SU-DHL-6 (cell line): ENCODE measurements at regions not wholly inside any gene's neighbourhood (a gene's known extent, or its start where the extent isn't known, plus 50 kb on each side); places are given as distances from the start of the nearest gene placed in this dataset.

Experiments used
- H2AFZ ChIP-seq: fragments of 200-600 bp; sonication (generic); 2 replicates; pipeline ENCODE4 v1.6.1; 2014; ENCODE audit warnings: low read depth, mild to moderate bottlenecking, moderate library complexity, mixed read lengths, antibody characterized with exemption, low read length; ENCODE audit not compliant: severe bottlenecking
- H3F3A ChIP-seq: fragments of 200-600 bp; shearing (Covaris generic); 2 replicates; pipeline ENCODE4 v1.6.0; 2016; ENCODE audit warnings: antibody characterized with exemption, mild to moderate bottlenecking; ENCODE audit not compliant: insufficient read depth
- H3K27ac ChIP-seq: fragments of 200-600 bp; sonication (generic); 2 replicates; pipeline ENCODE4 v1.5.1; 2016; ENCODE audit warnings: low read depth, mild to moderate bottlenecking, low read length, moderate library complexity, mixed read lengths
- H3K27me3 ChIP-seq: fragments of 200-600 bp; sonication (generic), shearing (Covaris generic); 2 replicates; pipeline ENCODE4 v1.6.0; 2014; ENCODE audit warnings: mild to moderate bottlenecking, low read length
- H3K36me3 ChIP-seq: fragments of 200-600 bp; sonication (generic); 2 replicates; pipeline ENCODE4 v1.6.1; 2014; ENCODE audit warnings: mild to moderate bottlenecking, low read length, mixed read lengths
- H3K4me2 ChIP-seq: fragments of 300-600, 200-600 bp; shearing (Covaris generic), sonication (generic); 2 replicates; pipeline ENCODE4 v1.6.0; 2014; ENCODE audit warnings: low read length, low read depth, mild to moderate bottlenecking; ENCODE audit not compliant: poor library complexity, severe bottlenecking
- H3K4me3 ChIP-seq: fragments of 200-600 bp; sonication (generic); 2 replicates; pipeline ENCODE4 v1.5.1; 2014; ENCODE audit warnings: antibody characterized with exemption, low read length, mild to moderate bottlenecking, mixed read lengths; ENCODE audit not compliant: insufficient read depth, poor library complexity, severe bottlenecking
- H3K79me2 ChIP-seq: fragments of 200-600 bp; sonication (generic); 2 replicates; pipeline ENCODE4 v1.6.1; 2014; ENCODE audit warnings: mild to moderate bottlenecking, low read length, moderate library complexity; ENCODE audit not compliant: insufficient read depth
- H3K9ac ChIP-seq: fragments of 200-600 bp; sonication (generic); 2 replicates; pipeline ENCODE4 v1.7.0; 2014; ENCODE audit warnings: mild to moderate bottlenecking, low read length
- H3K9me2 ChIP-seq: fragments of 200-600 bp; sonication (generic); replicated peaks from 2 replicates; pipeline ENCODE4 v1.6.1; 2014; ENCODE audit warnings: low read length; ENCODE audit not compliant: insufficient read depth
- H3K9me3 ChIP-seq: fragments of 200-600 bp; sonication (generic); 2 replicates; pipeline ENCODE4 v1.6.1; 2014; ENCODE audit warnings: low read length, mixed read lengths; ENCODE audit not compliant: insufficient read depth
- H4K20me1 ChIP-seq: fragments of 200-600 bp; sonication (generic); 2 replicates; pipeline ENCODE4 v1.6.1; 2014; ENCODE audit warnings: low read depth, mild to moderate bottlenecking, antibody characterized with exemption, low read length, moderate library complexity, mixed read lengths
- CTCF ChIP-seq: fragments of 200-600 bp; sonication (generic); IDR thresholded peaks from one replicate; pipeline ENCODE4 v1.5.1; 2017; ENCODE audit warnings: antibody characterized with exemption, mild to moderate bottlenecking, low read length, moderate library complexity; ENCODE audit not compliant: insufficient read depth, poor library complexity, severe bottlenecking
- EZH2phosphoT487 ChIP-seq: fragments of 200-600 bp; sonication (generic), shearing (Covaris generic); conservative IDR thresholded peaks from 2 replicates; pipeline ENCODE4 v1.6.1; 2018; ENCODE audit warnings: mild to moderate bottlenecking, antibody characterized with exemption, low read length, moderate library complexity, mixed read lengths

GRCh38 chr14:61112506-61112905, 131.5 kb downstream of the SLC38A6 start:
- no peaks in the 10 kb centered on the region for H3K36me3 ChIP-seq

GRCh38 chr14:61111731-61112130, 130.7 kb downstream of the SLC38A6 start:
- Histone ChIP-seq H3K4me3 (no peak overlapping the region), H3K9me2 (no peaks in the 10 kb centered on the region), H4K20me1 (no peaks in the 10 kb centered on the region), H3K36me3 (no peaks in the 10 kb centered on the region), H3K9ac (no peak overlapping the region), H3K4me2 (no peak overlapping the region), H2AFZ (no peak overlapping the region), H3F3A (no peaks in the 10 kb centered on the region), H3K27me3 (no peaks in the 10 kb centered on the region), H3K27ac (no peak overlapping the region), H3K9me3 (peaks cover 11% of the 10 kb centered on the region), H3K79me2 (no peaks in the 10 kb centered on the region)
- TF ChIP-seq EZH2phosphoT487: no peak
- TF ChIP-seq CTCF: no peak

More at GRCh38 chr14:61112506-61112905, 131.5 kb downstream of the SLC38A6 start:
- Histone ChIP-seq H2AFZ (no peak overlapping the region), H3K27me3 (no peaks in the 10 kb centered on the region), H3K9me3 (peaks cover 11% of the 10 kb centered on the region), H3K27ac (no peak overlapping the region), H3K4me3 (no peak overlapping the region), H3K79me2 (no peaks in the 10 kb centered on the region), H3K9ac (no peak overlapping the region), H3K9me2 (no peaks in the 10 kb centered on the region), H3F3A (no peaks in the 10 kb centered on the region), H3K4me2 (no peak overlapping the region), H4K20me1 (no peaks in the 10 kb centered on the region)
- TF ChIP-seq CTCF (no peak), EZH2phosphoT487 (no peak)

GRCh38 chr14:61111209-61111665, 130.2 kb downstream of the SLC38A6 start:
- Histone ChIP-seq H3K27me3 (no peaks in the 10 kb centered on the region), H3K4me3 (no peak overlapping the region), H3K36me3 (no peaks in the 10 kb centered on the region), H3K4me2 (no peak overlapping the region), H3F3A (no peaks in the 10 kb centered on the region), H3K27ac (no peak overlapping the region), H3K9me3 (peaks cover 11% of the 10 kb centered on the region), H3K79me2 (no peaks in the 10 kb centered on the region), H3K9me2 (no peaks in the 10 kb centered on the region), H4K20me1 (no peaks in the 10 kb centered on the region), H3K9ac (no peak overlapping the region), H2AFZ (no peak overlapping the region)
- no peak for TF ChIP-seq EZH2phosphoT487
- TF ChIP-seq CTCF: no peak
